OCI-LY1 (cell line): ENCODE measurements at regions not wholly inside any gene's neighbourhood (a gene's known extent, or its start where the extent isn't known, plus 50 kb on each side); places are given as distances from the start of the nearest gene placed in this dataset.

ENCODE experiments used
- H2AFZ ChIP-seq: fragments of 200-600 bp; sonication (generic), shearing (Covaris generic); 2 replicates; pipeline ENCODE4 v1.6.0; 2014; ENCODE audit warnings: antibody characterized with exemption, mild to moderate bottlenecking, low read length
- H3F3A ChIP-seq: fragments of 200-600 bp; sonication (generic), shearing (Covaris generic); 2 replicates; pipeline ENCODE4 v1.6.0; 2014; ENCODE audit warnings: mild to moderate bottlenecking, antibody characterized with exemption, low read length, moderate library complexity; ENCODE audit not compliant: insufficient read depth
- H3K27ac ChIP-seq: fragments of 200-600 bp; sonication (generic); 2 replicates; pipeline ENCODE4 v1.5.1; 2014; ENCODE audit warnings: low read length, mixed run types, mild to moderate bottlenecking, low read depth; ENCODE audit not compliant: poor library complexity, severe bottlenecking
- H3K27me3 ChIP-seq: fragments of 200-600 bp; sonication (generic); 2 replicates; pipeline ENCODE4 v1.6.0; 2014; ENCODE audit warnings: antibody characterized with exemption, mild to moderate bottlenecking, low read length, moderate library complexity; ENCODE audit not compliant: insufficient read depth
- H3K36me3 ChIP-seq: fragments of 200-600 bp; sonication (generic); 2 replicates; pipeline ENCODE4 v1.6.1; 2014; ENCODE audit warnings: mild to moderate bottlenecking, antibody characterized with exemption, low read length, moderate library complexity, mixed read lengths; ENCODE audit not compliant: insufficient read depth
- H3K4me1 ChIP-seq: fragments of 200-600 bp; sonication (generic); 2 replicates; pipeline ENCODE4 v1.5.1; 2014; ENCODE audit warnings: mild to moderate bottlenecking, low read length, moderate library complexity; ENCODE audit not compliant: insufficient read depth, severe bottlenecking
- H3K4me2 ChIP-seq: fragments of 200-600 bp; sonication (generic), shearing (Covaris generic); 2 replicates; pipeline ENCODE4 v1.6.1; 2014; ENCODE audit warnings: low read length
- H3K4me3 ChIP-seq: fragments of 200-600 bp; sonication (generic); 2 replicates; pipeline ENCODE4 v1.5.1; 2014; ENCODE audit warnings: low read length, low read depth, mild to moderate bottlenecking, mixed read lengths; ENCODE audit not compliant: poor library complexity, severe bottlenecking
- H3K79me2 ChIP-seq: fragments of 200-600 bp; shearing (Covaris generic); 2 replicates; pipeline ENCODE4 v1.6.1; 2016; ENCODE audit warnings: mixed run types, low read length, mixed read lengths; ENCODE audit not compliant: insufficient read depth
- H3K9ac ChIP-seq: fragments of 200-600 bp; sonication (generic), shearing (Covaris generic); 2 replicates; pipeline ENCODE4 v1.6.1; 2014; ENCODE audit warnings: mild to moderate bottlenecking, low read length, mixed read lengths
- H3K9me2 ChIP-seq: fragments of 200-600 bp; sonication (generic), shearing (Covaris generic); 2 replicates; pipeline ENCODE4 v1.6.1; 2014; ENCODE audit warnings: low read depth, mild to moderate bottlenecking, low read length, mixed read lengths
- H3K9me3 ChIP-seq: fragments of 200-600 bp; shearing (Covaris generic); 2 replicates; pipeline ENCODE4 v1.6.1; 2014; ENCODE audit warnings: low read length, mixed read lengths
- H4K20me1 ChIP-seq: fragments of 200-600 bp; sonication (generic), shearing (Covaris generic); 2 replicates; pipeline ENCODE4 v1.6.0; 2016; ENCODE audit warnings: mild to moderate bottlenecking, low read length; ENCODE audit not compliant: insufficient read depth
- EZH2 ChIP-seq: fragments of 200-600 bp; sonication (generic), shearing (Covaris generic); IDR thresholded peaks from 2 replicates; pipeline ENCODE4 v1.8.0; 2017; ENCODE audit warnings: borderline replicate concordance, mixed run types, mild to moderate bottlenecking, antibody characterized with exemption, low read length, moderate library complexity, mixed read lengths
- TF ChIP-seq, protein P1 (sequence below): fragments of 200-600 bp; sonication (generic), shearing (Covaris generic); IDR thresholded peaks from 2 replicates; pipeline ENCODE4 v1.5.1; 2017; ENCODE audit warnings: mild to moderate bottlenecking, antibody characterized with exemption, low read length, moderate library complexity, mixed read lengths

DNA sequence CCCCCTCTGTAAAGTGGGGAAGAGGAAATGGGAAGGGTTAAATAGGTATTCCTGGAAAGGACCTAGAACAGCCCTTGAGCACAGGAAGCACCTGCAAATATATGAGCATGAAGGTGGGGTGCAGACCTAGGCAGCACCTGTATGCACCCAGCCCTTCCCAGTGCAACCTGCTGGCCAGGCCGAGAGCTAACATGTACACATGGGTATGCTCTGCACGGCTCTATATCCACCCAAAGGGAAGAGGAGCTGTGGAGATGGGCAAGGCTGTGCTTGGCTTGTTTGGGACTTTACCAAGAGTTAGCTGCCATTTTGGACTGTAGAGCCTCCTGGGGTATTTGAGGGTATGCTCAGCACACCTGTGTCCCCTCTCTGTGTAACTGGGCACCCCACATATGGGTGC is 171.2 kb downstream of the KLF13 start:
- H3K27ac ChIP-seq, result no peak overlapping the region
- H3K4me2 ChIP-seq, result no peak overlapping the region
- H3K9me2 ChIP-seq, result no peaks in the 10 kb centered on the region
- no peak overlapping the region for H3K9ac ChIP-seq
- no peaks in the 10 kb centered on the region for H3K79me2 ChIP-seq
- H3K9me3 ChIP-seq, result no peaks in the 10 kb centered on the region
- H3K27me3 ChIP-seq, result peaks cover 5% of the 10 kb centered on the region
- H2AFZ ChIP-seq, result no peak overlapping the region
- H3K36me3 ChIP-seq, result no peaks in the 10 kb centered on the region; the same call in 1 of the 2 replicates
- TF ChIP-seq, protein P1, sequence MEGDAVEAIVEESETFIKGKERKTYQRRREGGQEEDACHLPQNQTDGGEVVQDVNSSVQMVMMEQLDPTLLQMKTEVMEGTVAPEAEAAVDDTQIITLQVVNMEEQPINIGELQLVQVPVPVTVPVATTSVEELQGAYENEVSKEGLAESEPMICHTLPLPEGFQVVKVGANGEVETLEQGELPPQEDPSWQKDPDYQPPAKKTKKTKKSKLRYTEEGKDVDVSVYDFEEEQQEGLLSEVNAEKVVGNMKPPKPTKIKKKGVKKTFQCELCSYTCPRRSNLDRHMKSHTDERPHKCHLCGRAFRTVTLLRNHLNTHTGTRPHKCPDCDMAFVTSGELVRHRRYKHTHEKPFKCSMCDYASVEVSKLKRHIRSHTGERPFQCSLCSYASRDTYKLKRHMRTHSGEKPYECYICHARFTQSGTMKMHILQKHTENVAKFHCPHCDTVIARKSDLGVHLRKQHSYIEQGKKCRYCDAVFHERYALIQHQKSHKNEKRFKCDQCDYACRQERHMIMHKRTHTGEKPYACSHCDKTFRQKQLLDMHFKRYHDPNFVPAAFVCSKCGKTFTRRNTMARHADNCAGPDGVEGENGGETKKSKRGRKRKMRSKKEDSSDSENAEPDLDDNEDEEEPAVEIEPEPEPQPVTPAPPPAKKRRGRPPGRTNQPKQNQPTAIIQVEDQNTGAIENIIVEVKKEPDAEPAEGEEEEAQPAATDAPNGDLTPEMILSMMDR, result no peak
- no peaks in the 10 kb centered on the region for H3F3A ChIP-seq
- H4K20me1 ChIP-seq, result no peaks in the 10 kb centered on the region
- H3K4me3 ChIP-seq, result no peak overlapping the region
- H3K4me1 ChIP-seq, result no peaks in the 10 kb centered on the region

DNA sequence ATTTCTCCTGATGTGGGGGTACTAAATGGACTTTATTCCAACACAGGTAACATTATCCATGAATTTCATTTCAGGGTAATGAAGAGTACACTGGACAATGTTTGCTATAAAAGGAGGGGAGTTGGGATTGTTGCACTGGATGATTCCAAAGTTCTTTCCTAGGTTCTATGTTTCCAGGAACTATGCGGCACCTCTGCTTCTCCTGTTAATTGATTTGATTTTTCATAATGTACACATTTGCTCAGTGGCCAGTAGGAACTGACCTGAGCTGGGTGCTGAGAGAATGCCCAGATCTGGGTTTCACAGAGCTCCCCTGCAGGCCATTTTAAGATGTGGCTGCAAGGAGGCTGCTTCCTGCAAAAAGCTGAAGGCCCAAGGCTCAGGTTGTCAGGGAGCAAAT is 171.7 kb downstream of the KLF13 start:
- H2AFZ ChIP-seq, result no peak overlapping the region
- no peak overlapping the region for H3K4me2 ChIP-seq
- H3K9me3 ChIP-seq, result no peaks in the 10 kb centered on the region
- H3K4me1 ChIP-seq, result no peaks in the 10 kb centered on the region
- H3K27me3 ChIP-seq, result peaks cover 5% of the 10 kb centered on the region
- H3K9me2 ChIP-seq, result no peaks in the 10 kb centered on the region
- H3K36me3 ChIP-seq, result no peaks in the 10 kb centered on the region; the same call in 1 of the 2 replicates
- no peak overlapping the region for H3K27ac ChIP-seq
- H4K20me1 ChIP-seq, result no peaks in the 10 kb centered on the region
- no peak overlapping the region for H3K4me3 ChIP-seq
- no peak overlapping the region for H3K9ac ChIP-seq
- no peak for TF ChIP-seq EZH2
- TF ChIP-seq, protein P1, result no peak
- H3F3A ChIP-seq, result no peaks in the 10 kb centered on the region
- H3K79me2 ChIP-seq, result no peaks in the 10 kb centered on the region

DNA sequence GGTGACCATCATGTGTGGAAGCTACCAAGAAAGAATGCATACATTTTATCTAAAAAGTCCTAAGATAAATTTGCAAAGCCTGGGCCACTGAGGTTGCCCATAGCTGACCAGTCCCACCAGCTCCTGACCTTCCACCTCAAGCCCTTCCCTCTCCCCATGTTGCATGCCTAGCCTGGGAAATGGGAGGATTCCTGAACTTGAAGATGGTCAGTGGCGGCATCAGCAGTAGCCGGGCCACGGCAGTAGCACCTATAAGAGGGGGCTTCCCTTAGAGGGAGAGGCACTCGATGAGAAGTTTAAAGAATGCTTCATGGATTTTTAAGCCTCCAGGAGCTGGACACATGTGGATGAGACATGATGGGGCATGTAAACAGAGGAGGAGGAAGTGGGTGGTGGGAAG is 172.1 kb downstream of the KLF13 start:
- no peak overlapping the region for H3K9ac ChIP-seq
- H3K79me2 ChIP-seq, result no peaks in the 10 kb centered on the region
- no peaks in the 10 kb centered on the region for H3K36me3 ChIP-seq
- H4K20me1 ChIP-seq, result no peaks in the 10 kb centered on the region
- no peak for TF ChIP-seq EZH2
- TF ChIP-seq, protein P1, result no peak
- H3K9me3 ChIP-seq, result no peaks in the 10 kb centered on the region
- H3K27ac ChIP-seq, result no peak overlapping the region
- no peaks in the 10 kb centered on the region for H3K9me2 ChIP-seq
- H3K27me3 ChIP-seq, result peaks cover 5% of the 10 kb centered on the region
- H3K4me2 ChIP-seq, result no peak overlapping the region
- no peak overlapping the region for H2AFZ ChIP-seq
- H3K4me3 ChIP-seq, result no peak overlapping the region
- H3F3A ChIP-seq, result no peaks in the 10 kb centered on the region
- H3K4me1 ChIP-seq, result no peaks in the 10 kb centered on the region
